ENCODE measurements at regions not wholly inside any gene's neighbourhood (a gene's known extent, or its start where the extent isn't known, plus 50 kb on each side); places are given as distances from the start of the nearest gene placed in this dataset.

- FAIRE-seq, result no peak
Measured at GRCh38 chr12:27382924-27383323, 50.3 kb downstream of the BMAL2 start.

- peak; percentile 82 for FAIRE-seq
Measured at GRCh38 chr12:27383429-27384260, 51.0 kb downstream of the BMAL2 start.

DNA sequence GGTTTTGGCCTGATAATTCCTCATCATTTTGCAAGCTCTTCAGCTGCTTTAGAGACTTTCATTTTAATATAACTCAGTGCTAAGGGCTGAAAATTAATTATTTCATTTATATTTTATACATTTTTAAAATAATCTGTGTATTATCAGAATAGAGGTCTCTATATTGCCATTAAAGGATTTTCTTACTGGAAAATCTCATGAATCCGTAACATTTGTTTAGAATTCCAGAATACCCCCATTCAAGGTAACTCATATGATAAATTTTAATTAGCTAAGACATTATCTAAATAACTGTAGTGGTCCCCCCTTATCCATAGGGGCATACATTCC lies 51.6 kb downstream of the BMAL2 start:
- FAIRE-seq, result no peak

- no peak for FAIRE-seq
Measured at GRCh38 chr12:27385766-27386564, 53.3 kb downstream of the BMAL2 start.

DNA sequence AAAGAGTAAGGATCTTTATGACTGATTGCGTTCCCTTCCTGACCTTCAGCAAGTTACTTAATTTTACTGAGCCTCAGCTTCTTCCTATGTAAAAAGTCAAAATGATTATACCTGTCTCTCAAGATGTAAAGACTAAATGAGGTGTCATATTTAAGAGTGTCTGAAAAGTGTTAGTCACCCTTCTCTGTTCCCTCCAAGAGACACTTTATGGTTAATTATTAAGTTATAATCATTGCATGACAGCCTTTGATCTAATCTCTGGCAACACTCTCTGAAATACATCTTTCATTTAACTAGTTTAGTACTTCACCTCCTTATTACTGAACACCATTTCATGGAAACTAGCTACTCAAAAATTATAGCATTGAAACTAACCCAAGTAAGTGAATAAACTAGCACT lies 54.8 kb downstream of the BMAL2 start:
- no peak for FAIRE-seq

- no peak for FAIRE-seq
Measured at GRCh38 chr12:27388650-27389049, 56.0 kb downstream of the BMAL2 start.

DNA sequence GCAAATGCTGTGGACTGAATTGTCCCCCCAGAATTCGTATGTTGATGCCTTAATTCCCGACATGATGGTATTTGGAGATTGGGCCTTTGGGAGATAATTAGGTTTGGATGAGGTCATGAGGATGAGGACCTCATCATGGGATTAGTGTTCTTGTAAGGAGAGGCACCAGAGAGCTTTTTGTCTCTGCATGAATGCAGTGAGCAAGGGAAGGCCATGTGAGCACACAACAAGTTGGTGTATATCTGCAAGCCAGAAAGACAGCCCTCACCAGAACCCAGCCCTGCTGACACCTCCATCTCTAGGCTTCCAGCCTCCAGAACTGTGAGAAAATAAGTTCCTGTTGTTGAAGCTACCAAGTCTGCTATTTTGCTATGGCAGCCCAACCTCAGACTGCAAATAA lies 51.9 kb upstream of the SMCO2 start:
- no peak for FAIRE-seq

DNA sequence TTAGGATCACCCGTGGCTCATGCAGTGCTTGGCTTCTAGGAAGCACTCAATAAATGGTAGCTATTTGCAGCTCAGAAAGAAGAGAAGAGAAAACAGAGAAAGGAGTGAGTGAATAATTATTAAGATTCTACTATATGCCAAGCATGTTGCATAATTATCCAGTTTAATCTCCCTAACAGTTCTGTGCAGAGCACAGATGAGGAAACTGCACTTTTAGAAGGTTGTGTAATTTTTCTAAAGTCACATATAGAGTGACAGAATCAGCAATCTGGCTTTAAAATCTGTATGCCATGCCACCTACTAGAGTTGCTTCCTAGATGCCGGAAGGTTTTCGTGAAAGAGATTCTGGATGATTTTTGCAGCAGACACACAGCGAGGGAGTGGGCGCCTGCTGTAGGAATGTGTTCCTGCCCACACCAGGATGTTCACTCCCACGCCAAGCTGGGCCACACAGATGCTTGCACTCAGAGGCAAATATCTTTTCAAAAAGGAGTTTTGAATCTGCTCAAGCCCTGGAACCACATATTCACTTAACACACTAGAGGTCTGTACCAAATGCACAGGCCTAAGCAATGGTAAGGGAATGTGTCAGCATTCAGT lies 50.2 kb upstream of the SMCO2 start:
- FAIRE-seq, result no peak

All from G401.6 (cell line).